ENCODE measurements at regions not wholly inside any gene's neighbourhood (a gene's known extent, or its start where the extent isn't known, plus 50 kb on each side); places are given as distances from the start of the nearest gene placed in this dataset.

- Histone ChIP-seq H2BK120ac (ENCODE audit: low read depth, low read length) (no peak overlapping the region), H3K4me2 (ENCODE audit: low read length) (no peak overlapping the region), H3K9ac (ENCODE audit: low read length) (no peak overlapping the region), H3K23ac (ENCODE audit: low read length) (no peak overlapping the region), H2BK15ac (replicated peaks; ENCODE audit: low read depth) (no peak overlapping the region), H3K27me3 (ENCODE audit: insufficient read depth, low read length, poor library complexity) (no peaks in the 10 kb centered on the region), H2AK5ac (ENCODE audit: low read length) (no peak overlapping the region), H4K8ac (ENCODE audit: low read depth, low read length) (no peak overlapping the region), H4K5ac (ENCODE audit: low read length) (no peak overlapping the region), H3K56ac (ENCODE audit: low read length) (no peak overlapping the region), H3K36me3 (ENCODE audit: control insufficient read depth, insufficient read depth, low read length) (no peaks in the 10 kb centered on the region), H3K4me3 (ENCODE audit: low read length) (no peak overlapping the region), H3K79me2 (ENCODE audit: control insufficient read depth, insufficient read depth, low read length) (no peaks in the 10 kb centered on the region), H3K4ac (ENCODE audit: low read depth, low read length) (no peak overlapping the region), H3K4me1 (ENCODE audit: control insufficient read depth, low read depth, low read length) (peaks cover 3% of the 10 kb centered on the region), H3K27ac (ENCODE audit: low read depth, low read length) (no peak overlapping the region), H2BK5ac (ENCODE audit: low read length) (no peak overlapping the region), H3K79me1 (ENCODE audit: low read length) (no peaks in the 10 kb centered on the region), H3K18ac (ENCODE audit: low read length) (no peak overlapping the region)
- DNase-seq: no peak
- WGBS (ENCODE audit: extremely low coverage, insufficient coverage, low lambda C conversion rate): no CpG with 5 or more reads among the region's 6 CpGs
Observed at GRCh38 chr20:22687676-22688349, 103.4 kb upstream of the FOXA2 start.

GRCh38 chr20:22688485-22688884 lies 104.1 kb upstream of the FOXA2 start:
- Histone ChIP-seq H3K4me2 (ENCODE audit: low read length) (no peak overlapping the region), H3K79me1 (ENCODE audit: low read length) (no peaks in the 10 kb centered on the region), H2BK5ac (ENCODE audit: low read length) (no peak overlapping the region), H3K4me3 (ENCODE audit: low read length) (no peak overlapping the region), H4K5ac (ENCODE audit: low read length) (no peak overlapping the region), H3K9ac (ENCODE audit: low read length) (no peak overlapping the region), H3K23ac (ENCODE audit: low read length) (no peak overlapping the region), H3K27ac (ENCODE audit: low read depth, low read length) (no peak overlapping the region), H2BK120ac (ENCODE audit: low read depth, low read length) (no peak overlapping the region), H3K79me2 (ENCODE audit: control insufficient read depth, insufficient read depth, low read length) (no peaks in the 10 kb centered on the region), H2BK15ac (replicated peaks; ENCODE audit: low read depth) (no peak overlapping the region), H2AK5ac (ENCODE audit: low read length) (no peak overlapping the region), H3K56ac (ENCODE audit: low read length) (no peak overlapping the region), H3K4me1 (ENCODE audit: control insufficient read depth, low read depth, low read length) (peaks cover 3% of the 10 kb centered on the region), H3K18ac (ENCODE audit: low read length) (no peak overlapping the region), H3K4ac (ENCODE audit: low read depth, low read length) (no peak overlapping the region), H4K8ac (ENCODE audit: low read depth, low read length) (no peak overlapping the region), H3K36me3 (ENCODE audit: control insufficient read depth, insufficient read depth, low read length) (no peaks in the 10 kb centered on the region), H3K27me3 (ENCODE audit: insufficient read depth, low read length, poor library complexity) (no peaks in the 10 kb centered on the region)
- WGBS (ENCODE audit: extremely low coverage, insufficient coverage, low lambda C conversion rate): no CpG with 5 or more reads among the region's 2 CpGs
- no peak for DNase-seq

- Histone ChIP-seq H3K36me3 (ENCODE audit: control insufficient read depth, insufficient read depth, low read length) (no peaks in the 10 kb centered on the region), H3K79me2 (ENCODE audit: control insufficient read depth, insufficient read depth, low read length) (no peaks in the 10 kb centered on the region), H3K23ac (ENCODE audit: low read length) (no peak overlapping the region), H2BK120ac (ENCODE audit: low read depth, low read length) (no peak overlapping the region), H4K5ac (ENCODE audit: low read length) (no peak overlapping the region), H2AK5ac (ENCODE audit: low read length) (no peak overlapping the region), H3K27me3 (ENCODE audit: insufficient read depth, low read length, poor library complexity) (no peaks in the 10 kb centered on the region), H3K4me3 (ENCODE audit: low read length) (no peak overlapping the region), H3K4ac (ENCODE audit: low read depth, low read length) (no peak overlapping the region), H3K27ac (ENCODE audit: low read depth, low read length) (no peak overlapping the region), H3K56ac (ENCODE audit: low read length) (no peak overlapping the region), H3K4me1 (ENCODE audit: control insufficient read depth, low read depth, low read length) (peaks cover 3% of the 10 kb centered on the region), H2BK5ac (ENCODE audit: low read length) (no peak overlapping the region), H4K8ac (ENCODE audit: low read depth, low read length) (no peak overlapping the region), H3K9ac (ENCODE audit: low read length) (no peak overlapping the region), H2BK15ac (replicated peaks; ENCODE audit: low read depth) (no peak overlapping the region), H3K18ac (ENCODE audit: low read length) (no peak overlapping the region), H3K4me2 (ENCODE audit: low read length) (no peak overlapping the region), H3K79me1 (ENCODE audit: low read length) (no peaks in the 10 kb centered on the region)
- DNase-seq: no peak
- WGBS (ENCODE audit: extremely low coverage, insufficient coverage, low lambda C conversion rate): no CpG with 5 or more reads among the region's 5 CpGs
Observed at GRCh38 chr20:22689266-22689665, 104.9 kb upstream of the FOXA2 start.

GRCh38 chr20:22690000-22690399 lies 105.6 kb upstream of the FOXA2 start:
- Histone ChIP-seq H3K18ac (ENCODE audit: low read length) (no peak overlapping the region), H2BK5ac (ENCODE audit: low read length) (no peak overlapping the region), H3K79me1 (ENCODE audit: low read length) (no peaks in the 10 kb centered on the region), H3K56ac (ENCODE audit: low read length) (no peak overlapping the region), H3K79me2 (ENCODE audit: control insufficient read depth, insufficient read depth, low read length) (no peaks in the 10 kb centered on the region), H2BK120ac (ENCODE audit: low read depth, low read length) (no peak overlapping the region), H2BK15ac (replicated peaks; ENCODE audit: low read depth) (no peak overlapping the region), H3K4me3 (ENCODE audit: low read length) (no peak overlapping the region), H3K9ac (ENCODE audit: low read length) (no peak overlapping the region), H4K8ac (ENCODE audit: low read depth, low read length) (no peak overlapping the region), H2AK5ac (ENCODE audit: low read length) (no peak overlapping the region), H3K36me3 (ENCODE audit: control insufficient read depth, insufficient read depth, low read length) (no peaks in the 10 kb centered on the region), H3K4me2 (ENCODE audit: low read length) (no peak overlapping the region), H4K5ac (ENCODE audit: low read length) (no peak overlapping the region), H3K4ac (ENCODE audit: low read depth, low read length) (no peak overlapping the region), H3K4me1 (ENCODE audit: control insufficient read depth, low read depth, low read length) (peaks cover 3% of the 10 kb centered on the region), H3K23ac (ENCODE audit: low read length) (no peak overlapping the region), H3K27ac (ENCODE audit: low read depth, low read length) (no peak overlapping the region), H3K27me3 (ENCODE audit: insufficient read depth, low read length, poor library complexity) (no peaks in the 10 kb centered on the region)
- WGBS (ENCODE audit: extremely low coverage, insufficient coverage, low lambda C conversion rate): no CpG with 5 or more reads among the region's 7 CpGs
- no peak for DNase-seq

GRCh38 chr20:22690616-22691179 lies 106.3 kb upstream of the FOXA2 start:
- Histone ChIP-seq H3K4me2 (ENCODE audit: low read length) (no peak overlapping the region), H2BK120ac (ENCODE audit: low read depth, low read length) (no peak overlapping the region), H3K4ac (ENCODE audit: low read depth, low read length) (no peak overlapping the region), H4K5ac (ENCODE audit: low read length) (no peak overlapping the region), H3K27me3 (ENCODE audit: insufficient read depth, low read length, poor library complexity) (no peaks in the 10 kb centered on the region), H2BK15ac (replicated peaks; ENCODE audit: low read depth) (no peak overlapping the region), H3K79me2 (ENCODE audit: control insufficient read depth, insufficient read depth, low read length) (no peaks in the 10 kb centered on the region), H3K56ac (ENCODE audit: low read length) (no peak overlapping the region), H3K27ac (ENCODE audit: low read depth, low read length) (no peak overlapping the region), H3K4me1 (ENCODE audit: control insufficient read depth, low read depth, low read length) (peaks cover 3% of the 10 kb centered on the region), H3K9ac (ENCODE audit: low read length) (no peak overlapping the region), H3K23ac (ENCODE audit: low read length) (no peak overlapping the region), H3K4me3 (ENCODE audit: low read length) (no peak overlapping the region), H2AK5ac (ENCODE audit: low read length) (no peak overlapping the region), H3K36me3 (ENCODE audit: control insufficient read depth, insufficient read depth, low read length) (no peaks in the 10 kb centered on the region), H3K79me1 (ENCODE audit: low read length) (no peaks in the 10 kb centered on the region), H2BK5ac (ENCODE audit: low read length) (no peak overlapping the region), H4K8ac (ENCODE audit: low read depth, low read length) (no peak overlapping the region), H3K18ac (ENCODE audit: low read length) (no peak overlapping the region)
- no peak for DNase-seq
- WGBS (ENCODE audit: extremely low coverage, insufficient coverage, low lambda C conversion rate): no CpG with 5 or more reads among the region's 7 CpGs

Data from mesendoderm (in vitro differentiated cells).